Keratinocyte (primary cell): ENCODE measurements at regions not wholly inside any gene's neighbourhood (a gene's known extent, or its start where the extent isn't known, plus 50 kb on each side); places are given as distances from the start of the nearest gene placed in this dataset.

Experiments used
- DNase-seq: peaks from one replicate; pipeline ENCODE4 v3.0.0-alpha.2; 2011; ENCODE audit warnings: low read depth, missing footprints, low spot score
- FAIRE-seq: peaks from 2 replicates; lab custom pipeline; 2011; peaks lifted over from hg19 to GRCh38; lab: Jason Lieb, UNC
- H2AFZ ChIP-seq: 2 replicates; pipeline ENCODE4 v1.6.0; 2012; ENCODE audit warnings: low read length, control low read depth, inconsistent platforms; ENCODE audit not compliant: control insufficient read depth
- H3K27ac ChIP-seq: 2 replicates; pipeline ENCODE4 v1.5.1; 2011; ENCODE audit warnings: low read length; ENCODE audit not compliant: control insufficient read depth, insufficient read depth
- H3K27me3 ChIP-seq: 3 replicates; pipeline ENCODE4 v1.6.0; 2011; ENCODE audit warnings: low read length; ENCODE audit not compliant: control insufficient read depth, insufficient read depth; ENCODE audit errors: extremely low read depth
- H3K36me3 ChIP-seq, 2 experiments: 2 replicates in 1 of 2; 3 replicates in 1 of 2; pipeline ENCODE4 v1.5.1; 2011; ENCODE audit warnings: low read length in 2 of 2, mild to moderate bottlenecking in 1 of 2; ENCODE audit not compliant: control insufficient read depth in 2 of 2, insufficient read depth in 2 of 2; ENCODE audit errors: extremely low read depth in 1 of 2
- H3K4me1 ChIP-seq: 3 replicates; pipeline ENCODE4 v1.5.1; 2011; ENCODE audit warnings: low read length; ENCODE audit not compliant: control insufficient read depth, insufficient read depth; ENCODE audit errors: extremely low read depth
- H3K4me2 ChIP-seq: 3 replicates; pipeline ENCODE4 v1.6.0; 2011; ENCODE audit warnings: low read depth, low read length; ENCODE audit not compliant: control insufficient read depth, insufficient read depth; ENCODE audit errors: extremely low read depth
- H3K4me3 ChIP-seq, 3 experiments: fragments of 200-600 bp in 1 of 3; sonication (generic) in 1 of 3; 2 replicates in 2 of 3; 3 replicates in 1 of 3; pipeline ENCODE4 v1.5.1; 2011 to 2016; ENCODE audit warnings: low read length in 3 of 3, mild to moderate bottlenecking in 3 of 3, control low read depth in 2 of 3, inconsistent platforms in 1 of 3, low read depth in 1 of 3, mixed read lengths in 1 of 3, mixed run types in 1 of 3, moderate library complexity in 1 of 3; ENCODE audit not compliant: control insufficient read depth in 2 of 3, insufficient read depth in 2 of 3; ENCODE audit errors: extremely low read depth in 1 of 3
- H3K79me2 ChIP-seq: 2 replicates; pipeline ENCODE4 v1.6.0; 2012; ENCODE audit warnings: low read length; ENCODE audit not compliant: control insufficient read depth, insufficient read depth
- H3K9ac ChIP-seq: 3 replicates; pipeline ENCODE4 v1.6.0; 2011; ENCODE audit warnings: low read length; ENCODE audit not compliant: control insufficient read depth, insufficient read depth; ENCODE audit errors: extremely low read depth
- H3K9me1 ChIP-seq: 3 replicates; pipeline ENCODE4 v1.6.0; 2011; ENCODE audit warnings: low read length; ENCODE audit not compliant: control insufficient read depth, insufficient read depth; ENCODE audit errors: extremely low read depth
- H3K9me3 ChIP-seq: 2 replicates; pipeline ENCODE4 v1.5.1; 2012; ENCODE audit warnings: low read depth, low read length; ENCODE audit not compliant: control insufficient read depth
- H4K20me1 ChIP-seq: 3 replicates; pipeline ENCODE4 v1.6.0; 2011; ENCODE audit warnings: low read length; ENCODE audit not compliant: control insufficient read depth, insufficient read depth; ENCODE audit errors: extremely low read depth
- CTCF ChIP-seq, 3 experiments: IDR thresholded peaks in 1 of 3; conservative IDR thresholded peaks in 1 of 3; optimal IDR thresholded peaks in 1 of 3; 2 replicates in 2 of 3; 3 replicates in 1 of 3; pipeline versions ENCODE3 to v1.5.1; 2011; ENCODE audit warnings: low read length in 3 of 3, mild to moderate bottlenecking in 3 of 3, moderate library complexity in 2 of 3, control low read depth in 1 of 3, inconsistent platforms in 1 of 3; ENCODE audit not compliant: insufficient read depth in 2 of 3; ENCODE audit errors: extremely low read depth in 1 of 3
- EZH2 ChIP-seq: IDR thresholded peaks from one replicate; pipeline ENCODE4 v1.6.1; 2012; ENCODE audit warnings: inconsistent platforms, mild to moderate bottlenecking, low read length, moderate library complexity
- dilution Hi-C: fragments of 300-500 bp; cut with MboI; formaldehyde crosslinking; loops from one replicate; pipeline ENCODE4 v1.7.0; 2020; ENCODE audit warnings: low sequenced_read_pairs; ENCODE audit not compliant: extremely low pct_ligation_motif_present

- no peak for DNase-seq
- no peak overlapping the region for H3K4me3 ChIP-seq
- no peaks in the 10 kb centered on the region for H3K79me2 ChIP-seq
- dilution Hi-C loops = no loop called here
- H3K9me3 ChIP-seq = no peaks in the 10 kb centered on the region
- H3K4me1 ChIP-seq = no peaks in the 10 kb centered on the region
- no peaks in the 10 kb centered on the region for H3K9me1 ChIP-seq
- H3K9ac ChIP-seq = no peak overlapping the region
- no peaks in the 10 kb centered on the region for H3K36me3 ChIP-seq
- no peak overlapping the region for H3K4me2 ChIP-seq
- no peaks in the 10 kb centered on the region for H4K20me1 ChIP-seq
- no peak for FAIRE-seq
- no peak for TF ChIP-seq EZH2
- no peak for TF ChIP-seq CTCF (optimal IDR thresholded peaks at IDR 0.05 in 1 of 3, IDR thresholded peaks at IDR 0.05 in 1 of 3, conservative IDR thresholded peaks at IDR 0.05 in 1 of 3; ENCODE audit: extremely low read depth in 1 of 3, insufficient read depth in 2 of 3, low read length in 3 of 3)
- no peaks in the 10 kb centered on the region for H3K27me3 ChIP-seq
- no peak overlapping the region for H3K27ac ChIP-seq
- no peak overlapping the region for H2AFZ ChIP-seq
Measured at GRCh38 chr2:163419000-163419830, 316.6 kb downstream of the FIGN start.

- Histone ChIP-seq H4K20me1 (no peaks in the 10 kb centered on the region), H3K36me3 (no peaks in the 10 kb centered on the region), H3K79me2 (no peaks in the 10 kb centered on the region), H3K27me3 (no peaks in the 10 kb centered on the region), H3K9me3 (no peaks in the 10 kb centered on the region), H2AFZ (no peak overlapping the region), H3K4me3 (no peak overlapping the region), H3K9ac (no peak overlapping the region), H3K4me2 (no peak overlapping the region), H3K9me1 (no peaks in the 10 kb centered on the region), H3K27ac (no peak overlapping the region), H3K4me1 (no peaks in the 10 kb centered on the region)
- dilution Hi-C loops = no loop called here
- FAIRE-seq = no peak
- TF ChIP-seq CTCF (optimal IDR thresholded peaks at IDR 0.05 in 1 of 3, IDR thresholded peaks at IDR 0.05 in 1 of 3, conservative IDR thresholded peaks at IDR 0.05 in 1 of 3; ENCODE audit: extremely low read depth in 1 of 3, insufficient read depth in 2 of 3, low read length in 3 of 3) = no peak
- TF ChIP-seq EZH2 = no peak
- DNase-seq = no peak
Measured at GRCh38 chr2:163417596-163418337, 318.0 kb downstream of the FIGN start.
